Karpas-422 (cell line): ENCODE measurements at regions not wholly inside any gene's neighbourhood (a gene's known extent, or its start where the extent isn't known, plus 50 kb on each side); places are given as distances from the start of the nearest gene placed in this dataset.

ENCODE experiments used
- DNase-seq: peaks from one replicate; pipeline ENCODE4 v3.0.0-alpha.2; 2015
- H2AFZ ChIP-seq: fragments of 200-600 bp; sonication (generic); 2 replicates; pipeline ENCODE4 v1.6.1; 2014; ENCODE audit warnings: antibody characterized with exemption, low read length, mixed read lengths
- H3K27ac ChIP-seq: fragments of 200-600 bp; sonication (generic); 2 replicates; pipeline ENCODE4 v1.5.1; 2014; ENCODE audit warnings: mild to moderate bottlenecking, low read length, moderate library complexity
- H3K27me3 ChIP-seq: fragments of 200-600 bp; sonication (generic); 2 replicates; pipeline ENCODE4 v1.6.1; 2014; ENCODE audit warnings: low read length, mixed read lengths
- H3K36me3 ChIP-seq: fragments of 200-600 bp; sonication (generic); 2 replicates; pipeline ENCODE4 v1.6.1; 2014; ENCODE audit warnings: low read length, mixed read lengths; ENCODE audit not compliant: insufficient read depth
- H3K4me1 ChIP-seq: fragments of 200-600 bp; sonication (generic); 2 replicates; pipeline ENCODE4 v1.6.1; 2014; ENCODE audit warnings: mild to moderate bottlenecking, low read length, mixed read lengths
- H3K4me2 ChIP-seq: fragments of 200-600 bp; sonication (generic); 2 replicates; pipeline ENCODE4 v1.6.1; 2014; ENCODE audit warnings: low read length, low read depth, mild to moderate bottlenecking; ENCODE audit not compliant: poor library complexity, severe bottlenecking
- H3K4me3 ChIP-seq: fragments of 200-600 bp; sonication (generic); 2 replicates; pipeline ENCODE4 v1.5.1; 2014; ENCODE audit warnings: mild to moderate bottlenecking, antibody characterized with exemption, low read length, mixed read lengths
- H3K79me2 ChIP-seq: fragments of 200-600 bp; sonication (generic); 2 replicates; pipeline ENCODE4 v1.6.1; 2014; ENCODE audit warnings: mild to moderate bottlenecking, low read length, mixed read lengths
- H3K9ac ChIP-seq: fragments of 200-600 bp; sonication (generic); 2 replicates; pipeline ENCODE4 v1.6.0; 2014; ENCODE audit warnings: low read length
- H3K9me2 ChIP-seq: fragments of 200-600 bp; sonication (generic), shearing (Covaris generic); replicated peaks from 2 replicates; pipeline ENCODE4 v1.6.0; 2014; ENCODE audit warnings: mild to moderate bottlenecking, low read length, moderate library complexity; ENCODE audit not compliant: insufficient read depth
- H3K9me3 ChIP-seq: fragments of 300-700, 200-600 bp; sonication (generic); 2 replicates; pipeline ENCODE4 v1.6.1; 2014; ENCODE audit warnings: low read length, mixed read lengths
- H4K20me1 ChIP-seq: fragments of 200-600 bp; sonication (generic); 2 replicates; pipeline ENCODE4 v1.6.1; 2014; ENCODE audit warnings: mild to moderate bottlenecking, antibody characterized with exemption, low read length, low read depth; ENCODE audit not compliant: insufficient read depth

DNA sequence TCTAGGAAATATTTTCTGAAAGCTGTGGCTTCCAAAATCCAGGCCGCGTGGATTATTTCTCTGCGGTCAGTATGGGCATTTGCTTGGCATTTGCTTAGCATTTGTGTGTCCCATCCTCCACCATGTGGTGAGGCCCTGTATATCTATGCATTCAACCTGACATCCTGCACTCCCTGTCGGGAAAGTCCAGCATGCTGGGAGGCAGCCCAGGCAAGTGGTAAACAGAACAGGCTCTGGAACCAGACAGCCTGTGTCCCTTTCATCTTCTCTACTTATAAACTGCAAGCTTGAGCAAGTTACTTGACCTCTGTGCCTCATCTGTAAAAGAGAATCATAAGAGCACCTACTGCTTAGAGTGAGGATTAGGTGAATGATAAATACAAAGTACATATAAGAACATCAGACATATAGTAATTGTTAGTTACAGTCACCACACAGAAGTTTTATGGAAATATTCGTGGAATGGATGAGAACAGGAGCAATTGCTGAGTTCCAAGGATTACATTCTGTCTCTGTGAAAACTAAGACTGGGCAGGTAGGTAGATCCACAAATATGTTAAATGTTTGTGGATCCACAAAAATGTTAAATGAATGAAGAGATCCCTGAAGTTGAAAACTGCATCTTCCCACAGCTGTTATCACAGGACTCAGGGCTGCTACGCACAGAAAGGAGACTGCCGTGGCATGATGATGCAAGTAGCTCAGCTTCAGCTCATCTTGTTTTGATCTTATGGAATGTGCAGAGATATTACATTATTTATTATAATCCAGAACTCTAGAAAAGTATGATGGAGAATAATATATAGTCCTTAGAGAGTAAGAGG lies 317.0 kb upstream of the MMADHC start:
- Histone ChIP-seq H3K9me2 (no peaks in the 10 kb centered on the region), H3K4me2 (no peak overlapping the region), H3K27ac (no peak overlapping the region), H3K9ac (no peak overlapping the region), H4K20me1 (no peaks in the 10 kb centered on the region), H3K36me3 (no peaks in the 10 kb centered on the region), H3K79me2 (no peaks in the 10 kb centered on the region), H3K27me3 (no peaks in the 10 kb centered on the region), H2AFZ (no peak overlapping the region), H3K4me3 (no peak overlapping the region), H3K9me3 (no peaks in the 10 kb centered on the region), H3K4me1 (no peaks in the 10 kb centered on the region)
- DNase-seq, result no peak

DNA sequence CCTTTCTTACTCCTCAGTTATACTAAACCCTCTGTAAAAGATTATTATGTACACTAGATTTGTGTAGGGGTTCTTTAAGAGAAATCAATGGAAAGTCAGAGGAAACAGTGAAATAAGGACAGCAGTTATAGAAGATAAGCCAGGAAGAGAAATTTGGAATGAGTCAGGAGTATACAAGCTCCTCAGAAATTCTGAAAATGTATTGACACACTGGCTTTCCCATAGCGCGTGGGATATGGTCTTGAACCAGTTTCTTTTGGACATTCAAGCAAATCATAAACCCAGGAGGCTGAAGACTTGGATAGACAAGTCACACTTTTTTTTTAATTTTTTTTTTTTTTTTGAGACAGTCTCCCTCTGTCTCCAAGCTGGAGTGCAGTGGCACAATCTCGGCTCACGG lies 316.1 kb upstream of the MMADHC start:
- H3K9me2 ChIP-seq, result no peaks in the 10 kb centered on the region

DNA sequence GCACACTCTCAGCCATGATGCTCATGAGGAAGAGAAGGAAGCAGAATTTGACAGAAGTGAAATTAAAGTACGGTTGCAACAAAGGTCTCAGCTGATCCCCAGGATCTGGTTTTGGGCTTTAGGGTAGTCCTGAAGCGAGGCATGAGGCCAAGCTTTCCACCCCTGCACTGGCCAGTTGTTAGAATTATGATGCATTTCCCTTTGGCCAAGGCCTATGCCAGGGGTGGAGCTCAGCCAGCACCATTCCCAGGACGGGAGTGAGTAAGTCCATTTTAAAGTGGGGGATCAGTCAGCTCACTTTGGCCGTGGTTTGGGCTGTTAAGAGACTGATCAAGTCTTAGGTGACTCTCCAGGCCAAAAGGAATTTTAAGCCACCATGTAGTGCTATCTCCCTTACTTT lies 314.5 kb upstream of the MMADHC start:
- Histone ChIP-seq H3K4me1 (no peaks in the 10 kb centered on the region), H3K9me2 (no peaks in the 10 kb centered on the region), H3K36me3 (no peaks in the 10 kb centered on the region), H3K27me3 (no peaks in the 10 kb centered on the region), H3K79me2 (no peaks in the 10 kb centered on the region), H3K9me3 (no peaks in the 10 kb centered on the region), H3K9ac (no peak overlapping the region), H3K4me3 (no peak overlapping the region), H2AFZ (no peak overlapping the region), H3K27ac (no peak overlapping the region), H4K20me1 (no peaks in the 10 kb centered on the region), H3K4me2 (no peak overlapping the region)
- DNase-seq, result no peak

More for the DNA sequence above, 316.1 kb upstream of the MMADHC start:
- Histone ChIP-seq H3K27me3 (no peaks in the 10 kb centered on the region), H4K20me1 (no peaks in the 10 kb centered on the region), H3K79me2 (no peaks in the 10 kb centered on the region), H3K4me2 (no peak overlapping the region), H3K27ac (no peak overlapping the region), H2AFZ (no peak overlapping the region), H3K36me3 (no peaks in the 10 kb centered on the region), H3K9ac (no peak overlapping the region), H3K4me3 (no peak overlapping the region), H3K4me1 (no peaks in the 10 kb centered on the region), H3K9me3 (no peaks in the 10 kb centered on the region)
- DNase-seq, result no peak

DNA sequence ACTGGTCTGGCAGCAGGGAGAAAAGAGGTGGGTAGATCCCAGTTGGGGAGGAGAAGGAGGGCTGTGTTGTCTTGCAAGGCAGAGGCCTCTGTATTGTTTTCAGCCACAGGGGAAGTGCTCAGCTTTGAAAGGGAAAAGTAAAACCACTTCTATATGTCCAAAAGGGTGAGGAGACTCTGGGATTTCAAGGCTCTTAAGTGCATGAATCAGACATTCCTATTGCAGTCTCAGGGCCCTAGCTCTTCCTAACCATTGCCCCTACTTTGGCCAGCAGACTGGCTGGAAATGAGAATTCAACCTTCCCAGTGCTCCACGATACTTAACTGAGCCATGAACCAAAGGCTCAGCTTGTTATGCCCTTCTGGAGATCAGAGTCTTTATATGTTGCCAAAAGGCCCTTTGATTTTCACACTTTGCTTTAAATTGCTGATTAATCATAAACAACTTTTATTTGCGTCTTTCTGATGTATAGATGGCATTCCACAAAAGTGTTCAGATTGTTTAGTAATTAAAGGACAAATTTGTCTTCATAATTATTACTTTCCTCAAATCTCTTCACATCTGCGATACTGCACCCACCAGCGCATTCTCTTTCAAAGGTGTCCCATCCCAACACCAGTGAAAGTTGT lies 313.8 kb upstream of the MMADHC start:
- no peak for DNase-seq
- H3K9me3 ChIP-seq, result no peaks in the 10 kb centered on the region
- no peaks in the 10 kb centered on the region for H3K79me2 ChIP-seq
- no peak overlapping the region for H3K4me3 ChIP-seq
- H3K27ac ChIP-seq, result no peak overlapping the region
- no peaks in the 10 kb centered on the region for H3K9me2 ChIP-seq
- H3K27me3 ChIP-seq, result no peaks in the 10 kb centered on the region
- no peak overlapping the region for H2AFZ ChIP-seq
- H4K20me1 ChIP-seq, result no peaks in the 10 kb centered on the region
- no peak overlapping the region for H3K9ac ChIP-seq
- H3K36me3 ChIP-seq, result no peaks in the 10 kb centered on the region
- H3K4me1 ChIP-seq, result no peaks in the 10 kb centered on the region
- H3K4me2 ChIP-seq, result no peak overlapping the region

DNA sequence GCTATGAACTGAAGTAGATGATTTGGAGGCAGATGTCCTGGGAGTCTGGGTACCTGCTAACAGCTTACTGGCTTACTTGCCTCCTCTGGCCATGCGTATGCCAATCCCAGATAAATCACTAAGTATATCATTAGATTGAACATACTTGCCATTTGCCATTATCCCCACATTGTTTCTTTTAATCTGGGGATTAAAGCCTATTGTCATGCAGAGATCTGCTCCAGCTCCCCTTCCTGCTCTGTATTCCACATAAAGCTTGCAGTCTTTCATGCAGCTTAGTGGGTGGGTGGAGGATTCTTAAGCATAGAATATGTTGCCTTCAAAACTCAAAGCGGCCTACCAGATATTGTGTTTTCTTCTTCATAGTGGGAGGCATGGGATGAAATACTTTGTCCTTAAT lies 311.8 kb upstream of the MMADHC start:
- Histone ChIP-seq H3K4me3 (no peak overlapping the region), H3K9ac (no peak overlapping the region), H3K36me3 (no peaks in the 10 kb centered on the region), H3K9me2 (no peaks in the 10 kb centered on the region), H3K9me3 (no peaks in the 10 kb centered on the region), H4K20me1 (no peaks in the 10 kb centered on the region), H3K4me1 (no peaks in the 10 kb centered on the region), H3K27me3 (no peaks in the 10 kb centered on the region), H2AFZ (no peak overlapping the region), H3K79me2 (no peaks in the 10 kb centered on the region), H3K4me2 (no peak overlapping the region), H3K27ac (no peak overlapping the region)
- DNase-seq, result no peak

DNA sequence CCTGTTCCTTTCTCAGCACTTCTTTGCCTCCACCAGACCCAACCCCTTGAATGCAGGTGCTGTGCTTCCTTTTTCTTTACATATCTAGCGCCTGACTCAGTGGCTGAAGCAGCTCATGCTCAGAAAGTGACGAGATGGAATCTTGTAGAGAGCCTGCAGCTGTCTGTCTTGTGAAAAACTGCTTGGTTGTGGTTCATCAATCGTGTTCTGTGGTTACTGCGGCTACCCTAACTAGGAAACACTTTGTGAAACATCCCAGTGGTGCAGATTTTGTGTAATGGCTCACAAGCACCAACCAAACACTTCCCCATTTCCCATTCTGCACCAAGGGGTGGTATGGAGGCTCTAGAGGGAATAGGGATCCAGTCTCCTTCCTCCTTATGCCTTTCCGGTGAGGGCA lies 307.2 kb upstream of the MMADHC start:
- H3K27me3 ChIP-seq, result no peaks in the 10 kb centered on the region
- H3K9me3 ChIP-seq, result no peaks in the 10 kb centered on the region
- no peak overlapping the region for H3K9ac ChIP-seq
- H3K4me3 ChIP-seq, result no peak overlapping the region
- H3K36me3 ChIP-seq, result no peaks in the 10 kb centered on the region
- H3K4me2 ChIP-seq, result no peak overlapping the region
- no peaks in the 10 kb centered on the region for H3K4me1 ChIP-seq
- H3K27ac ChIP-seq, result no peak overlapping the region
- H2AFZ ChIP-seq, result no peak overlapping the region
- H3K9me2 ChIP-seq, result no peaks in the 10 kb centered on the region
- no peaks in the 10 kb centered on the region for H3K79me2 ChIP-seq
- H4K20me1 ChIP-seq, result no peaks in the 10 kb centered on the region
- DNase-seq, result no peak

DNA sequence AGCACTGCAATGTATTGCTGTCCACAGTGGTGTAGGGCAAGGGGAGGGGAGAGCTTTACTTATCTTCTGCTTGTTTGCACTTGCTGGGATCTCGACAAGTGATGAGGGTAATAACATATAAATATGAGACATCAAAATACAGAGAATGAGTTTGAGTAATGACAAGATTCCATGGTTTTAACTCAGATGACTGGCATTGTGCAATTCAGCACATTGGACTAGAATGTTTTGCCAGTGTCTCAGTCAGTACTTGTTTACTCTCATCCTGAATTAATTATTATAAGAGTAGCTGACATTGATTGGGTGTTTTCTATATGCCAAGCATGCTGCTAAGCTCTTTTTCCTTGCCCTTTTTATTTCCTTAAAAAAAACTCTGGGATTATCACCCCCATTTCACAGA lies 306.7 kb upstream of the MMADHC start:
- Histone ChIP-seq H4K20me1 (no peaks in the 10 kb centered on the region), H3K27me3 (no peaks in the 10 kb centered on the region), H3K4me1 (no peaks in the 10 kb centered on the region), H3K4me2 (no peak overlapping the region), H3K9me3 (no peaks in the 10 kb centered on the region), H2AFZ (no peak overlapping the region), H3K36me3 (no peaks in the 10 kb centered on the region), H3K27ac (no peak overlapping the region), H3K9me2 (no peaks in the 10 kb centered on the region), H3K79me2 (no peaks in the 10 kb centered on the region), H3K4me3 (no peak overlapping the region), H3K9ac (no peak overlapping the region)
- no peak for DNase-seq

DNA sequence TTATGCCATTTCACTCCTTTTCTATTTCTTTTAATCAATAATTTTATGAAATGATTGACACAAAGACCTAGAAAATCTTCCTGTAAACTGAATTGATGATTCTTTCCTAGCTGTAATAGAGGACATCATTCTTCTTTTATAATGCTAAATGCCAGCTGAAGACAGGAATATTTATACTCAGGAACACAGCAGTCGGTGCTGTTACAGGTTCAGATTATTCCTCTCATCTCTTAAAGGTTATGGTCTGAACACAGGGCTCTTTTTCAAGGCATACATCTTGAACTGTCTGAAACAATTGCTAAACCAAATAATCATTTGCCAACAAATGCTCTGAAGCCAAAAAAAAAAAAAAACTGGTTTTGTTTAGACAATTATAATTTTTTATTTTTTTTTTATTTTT lies 305.0 kb upstream of the MMADHC start:
- Histone ChIP-seq H3K79me2 (no peaks in the 10 kb centered on the region), H3K9me2 (no peaks in the 10 kb centered on the region; the same call in 1 of the 2 replicates), H3K27ac (no peak overlapping the region), H3K9ac (no peak overlapping the region), H3K4me3 (no peak overlapping the region), H3K36me3 (no peaks in the 10 kb centered on the region), H4K20me1 (no peaks in the 10 kb centered on the region), H3K4me2 (no peak overlapping the region), H2AFZ (no peak overlapping the region), H3K27me3 (no peaks in the 10 kb centered on the region), H3K4me1 (no peaks in the 10 kb centered on the region), H3K9me3 (no peaks in the 10 kb centered on the region)
- DNase-seq, result no peak
